ENCODE measurements at regions not wholly inside any gene's neighbourhood (a gene's known extent, or its start where the extent isn't known, plus 50 kb on each side); places are given as distances from the start of the nearest gene placed in this dataset.

GRCh38 chr9:71210326-71210725, 88.9 kb upstream of the TRPM3 start:
- Mint-ChIP-seq H3K9me3 (peaks cover 8% of the 10 kb centered on the region), H3K27me3 (no peaks in the 10 kb centered on the region), H3K27ac (no peak overlapping the region), H3K36me3 (no peaks in the 10 kb centered on the region), H3K4me3 (no peak overlapping the region), H3K4me1 (no peaks in the 10 kb centered on the region)
- no peak for DNase-seq

- H3K27ac Mint-ChIP-seq, result no peak overlapping the region
- H3K36me3 Mint-ChIP-seq, result no peaks in the 10 kb centered on the region
- peaks cover 8% of the 10 kb centered on the region for H3K9me3 Mint-ChIP-seq
Observed at GRCh38 chr9:71209890-71210289, 88.5 kb upstream of the TRPM3 start.

GRCh38 chr9:71202931-71203330, 81.5 kb upstream of the TRPM3 start:
- no peak overlapping the region for H3K27ac Mint-ChIP-seq
- DNase-seq, result no peak
- no peaks in the 10 kb centered on the region for H3K27me3 Mint-ChIP-seq
- no peak overlapping the region for H3K4me3 Mint-ChIP-seq
- H3K9me3 Mint-ChIP-seq, result peaks cover 3% of the 10 kb centered on the region
- H3K4me1 Mint-ChIP-seq, result no peaks in the 10 kb centered on the region
- no peaks in the 10 kb centered on the region for H3K36me3 Mint-ChIP-seq

More at GRCh38 chr9:71209890-71210289, 88.5 kb upstream of the TRPM3 start:
- H3K27me3 Mint-ChIP-seq, result no peaks in the 10 kb centered on the region
- no peak for DNase-seq
- no peaks in the 10 kb centered on the region for H3K4me1 Mint-ChIP-seq
- H3K4me3 Mint-ChIP-seq, result no peak overlapping the region

- H3K4me1 Mint-ChIP-seq, result no peaks in the 10 kb centered on the region
- H3K36me3 Mint-ChIP-seq, result no peaks in the 10 kb centered on the region
- no peak overlapping the region for H3K27ac Mint-ChIP-seq
- peaks cover 3% of the 10 kb centered on the region for H3K9me3 Mint-ChIP-seq
- H3K27me3 Mint-ChIP-seq, result no peaks in the 10 kb centered on the region
- no peak for DNase-seq
- no peak overlapping the region for H3K4me3 Mint-ChIP-seq
Observed at GRCh38 chr9:71191708-71192107, 70.3 kb upstream of the TRPM3 start.

- no peak overlapping the region for H3K4me3 Mint-ChIP-seq
- no peaks in the 10 kb centered on the region for H3K27me3 Mint-ChIP-seq
- no peak overlapping the region for H3K27ac Mint-ChIP-seq
- DNase-seq, result no peak
- no peaks in the 10 kb centered on the region for H3K4me1 Mint-ChIP-seq
- H3K36me3 Mint-ChIP-seq, result no peaks in the 10 kb centered on the region
- no peaks in the 10 kb centered on the region for H3K9me3 Mint-ChIP-seq
Observed at GRCh38 chr9:71183251-71183650, 61.8 kb upstream of the TRPM3 start.

- Mint-ChIP-seq H3K4me1 (no peaks in the 10 kb centered on the region), H3K27me3 (no peaks in the 10 kb centered on the region), H3K9me3 (no peaks in the 10 kb centered on the region), H3K36me3 (no peaks in the 10 kb centered on the region), H3K4me3 (no peak overlapping the region), H3K27ac (no peak overlapping the region)
- no peak for DNase-seq
Observed at GRCh38 chr9:71179183-71179582, 57.8 kb upstream of the TRPM3 start.

GRCh38 chr9:71177901-71178300, 56.5 kb upstream of the TRPM3 start:
- Mint-ChIP-seq H3K27me3 (no peaks in the 10 kb centered on the region), H3K36me3 (no peaks in the 10 kb centered on the region), H3K27ac (no peak overlapping the region), H3K4me1 (no peaks in the 10 kb centered on the region), H3K9me3 (no peaks in the 10 kb centered on the region), H3K4me3 (no peak overlapping the region)
- no peak for DNase-seq

- no peak for DNase-seq
- H3K27me3 Mint-ChIP-seq, result no peaks in the 10 kb centered on the region
- no peak overlapping the region for H3K4me3 Mint-ChIP-seq
- peaks cover 4% of the 10 kb centered on the region for H3K9me3 Mint-ChIP-seq
- H3K27ac Mint-ChIP-seq, result no peak overlapping the region
- H3K36me3 Mint-ChIP-seq, result no peaks in the 10 kb centered on the region
- H3K4me1 Mint-ChIP-seq, result no peaks in the 10 kb centered on the region
Observed at GRCh38 chr9:71171517-71171916, 50.1 kb upstream of the TRPM3 start.
